Upper lobe of left lung (tissue), 4 donors: ENCODE measurements at regions not wholly inside any gene's neighbourhood (a gene's known extent, or its start where the extent isn't known, plus 50 kb on each side); places are given as distances from the start of the nearest gene placed in this dataset.

ENCODE experiments used
- EP300 ChIP-seq, 4 donors: sonication (generic); formaldehyde crosslinking; IDR thresholded peaks; one replicate each; pipeline ENCODE4 v1.5.1; 2017; ENCODE audit warnings: antibody characterized with exemption in 4 of 4, control low read depth in 2 of 4
- TF ChIP-seq, protein P1 (sequence below), 6 experiments: fragments of 450-650 bp in 4 of 6; fragments of 200-600 bp in 2 of 6; sonication (generic) in 2 of 6; IDR thresholded peaks; one replicate each; pipeline ENCODE4 v1.5.1; 2016 to 2019; ENCODE audit warnings: antibody characterized with exemption in 6 of 6

DNA sequence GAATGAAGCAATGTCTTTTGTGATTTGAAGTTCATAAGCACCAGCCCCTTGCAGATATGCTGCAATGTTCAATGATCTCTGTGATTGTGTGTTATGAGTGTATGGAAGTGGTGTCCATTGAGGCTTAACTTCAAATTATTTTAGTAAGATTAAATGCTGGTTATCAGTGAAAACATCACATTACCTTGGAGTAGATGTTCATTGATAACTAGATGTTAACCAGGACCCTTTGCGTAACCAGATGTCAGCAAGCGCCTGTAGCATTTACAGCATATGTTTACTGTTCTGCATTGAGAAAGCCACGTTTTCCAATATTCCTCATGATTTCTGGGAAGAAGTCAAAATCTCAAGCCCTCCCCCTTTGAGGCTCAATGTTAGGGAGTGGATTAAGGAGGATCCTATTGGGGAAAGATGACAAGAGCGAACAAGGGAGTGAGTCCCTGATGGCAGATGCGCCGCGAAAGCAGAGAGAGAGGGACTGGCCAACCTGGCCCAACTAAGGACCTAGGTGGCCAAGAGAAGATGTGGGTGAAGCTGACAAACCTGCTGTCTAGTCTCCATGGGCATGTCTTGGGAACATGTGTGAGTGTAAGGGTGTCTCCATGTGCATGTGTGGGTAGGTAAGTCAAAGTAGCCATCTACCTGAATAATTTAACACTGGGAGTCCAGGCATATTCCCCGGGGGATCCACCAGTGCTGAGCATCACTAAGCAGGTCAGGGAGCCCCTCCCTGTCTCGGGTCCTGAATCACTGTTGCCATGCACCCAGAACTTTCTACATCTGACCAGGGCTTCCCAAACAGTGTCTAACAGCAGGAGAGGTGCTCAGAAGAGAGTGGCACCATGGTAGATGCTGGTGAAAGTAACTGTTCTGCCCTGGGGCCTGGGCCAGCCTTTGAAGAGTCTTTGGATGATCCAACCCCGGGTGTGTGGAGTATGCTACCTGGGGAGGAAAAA, 141.6 kb upstream of the GDF10 start:
- TF ChIP-seq, protein P1, sequence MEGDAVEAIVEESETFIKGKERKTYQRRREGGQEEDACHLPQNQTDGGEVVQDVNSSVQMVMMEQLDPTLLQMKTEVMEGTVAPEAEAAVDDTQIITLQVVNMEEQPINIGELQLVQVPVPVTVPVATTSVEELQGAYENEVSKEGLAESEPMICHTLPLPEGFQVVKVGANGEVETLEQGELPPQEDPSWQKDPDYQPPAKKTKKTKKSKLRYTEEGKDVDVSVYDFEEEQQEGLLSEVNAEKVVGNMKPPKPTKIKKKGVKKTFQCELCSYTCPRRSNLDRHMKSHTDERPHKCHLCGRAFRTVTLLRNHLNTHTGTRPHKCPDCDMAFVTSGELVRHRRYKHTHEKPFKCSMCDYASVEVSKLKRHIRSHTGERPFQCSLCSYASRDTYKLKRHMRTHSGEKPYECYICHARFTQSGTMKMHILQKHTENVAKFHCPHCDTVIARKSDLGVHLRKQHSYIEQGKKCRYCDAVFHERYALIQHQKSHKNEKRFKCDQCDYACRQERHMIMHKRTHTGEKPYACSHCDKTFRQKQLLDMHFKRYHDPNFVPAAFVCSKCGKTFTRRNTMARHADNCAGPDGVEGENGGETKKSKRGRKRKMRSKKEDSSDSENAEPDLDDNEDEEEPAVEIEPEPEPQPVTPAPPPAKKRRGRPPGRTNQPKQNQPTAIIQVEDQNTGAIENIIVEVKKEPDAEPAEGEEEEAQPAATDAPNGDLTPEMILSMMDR (IDR thresholded peaks at IDR 0.05), result no peak
- TF ChIP-seq EP300 (IDR thresholded peaks at IDR 0.05), result no peak
